IPS-NIHi11 (cell line): ENCODE measurements at regions not wholly inside any gene's neighbourhood (a gene's known extent, or its start where the extent isn't known, plus 50 kb on each side); places are given as distances from the start of the nearest gene placed in this dataset.
A peak's percentile ranks its signal among the peaks of the same experiment; 100 is the strongest.

Experiments
- DNase-seq: peaks from one replicate; pipeline ENCODE4 v3.0.0; 2012; ENCODE audit warnings: mixed read lengths, low spot score

DNA sequence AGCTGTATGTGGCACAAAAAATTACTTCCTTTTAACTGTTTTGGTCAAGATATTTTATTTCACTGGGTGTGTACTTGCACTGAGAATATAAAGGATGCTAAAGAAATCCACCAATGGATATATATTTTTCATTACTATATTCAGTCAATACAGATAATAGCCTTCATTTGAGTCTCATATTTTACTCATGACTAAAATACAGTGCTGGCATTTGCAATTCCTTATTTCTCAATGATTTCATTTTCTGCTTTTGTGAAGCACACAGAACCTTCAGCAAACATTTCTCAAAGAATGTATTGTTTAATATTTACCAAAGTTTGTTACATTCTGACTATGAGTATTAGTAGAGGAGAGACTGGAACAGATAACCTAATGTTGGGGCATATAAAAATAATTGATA is 93.2 kb upstream of the SOX5 start:
- DNase-seq = no peak

DNA sequence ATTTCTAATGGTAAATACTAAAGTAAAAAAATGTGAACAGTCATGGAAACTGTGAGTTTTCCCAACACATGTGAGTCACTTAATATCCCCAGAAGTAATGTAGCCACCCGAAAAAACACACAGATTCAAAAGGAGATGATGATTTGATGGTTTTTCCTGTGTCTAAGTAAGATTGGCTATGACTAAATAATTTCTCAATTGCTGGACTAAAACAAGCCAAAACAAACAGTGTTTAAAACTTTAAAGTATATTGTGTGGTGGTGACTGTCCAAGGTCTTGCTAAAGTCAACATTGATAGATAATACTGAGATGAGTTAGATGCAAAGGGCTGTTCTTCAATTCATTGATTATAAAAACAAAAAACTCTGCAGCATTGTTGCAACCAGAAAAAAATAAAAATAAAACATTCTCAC is 89.6 kb upstream of the SOX5 start:
- no peak for DNase-seq

DNA sequence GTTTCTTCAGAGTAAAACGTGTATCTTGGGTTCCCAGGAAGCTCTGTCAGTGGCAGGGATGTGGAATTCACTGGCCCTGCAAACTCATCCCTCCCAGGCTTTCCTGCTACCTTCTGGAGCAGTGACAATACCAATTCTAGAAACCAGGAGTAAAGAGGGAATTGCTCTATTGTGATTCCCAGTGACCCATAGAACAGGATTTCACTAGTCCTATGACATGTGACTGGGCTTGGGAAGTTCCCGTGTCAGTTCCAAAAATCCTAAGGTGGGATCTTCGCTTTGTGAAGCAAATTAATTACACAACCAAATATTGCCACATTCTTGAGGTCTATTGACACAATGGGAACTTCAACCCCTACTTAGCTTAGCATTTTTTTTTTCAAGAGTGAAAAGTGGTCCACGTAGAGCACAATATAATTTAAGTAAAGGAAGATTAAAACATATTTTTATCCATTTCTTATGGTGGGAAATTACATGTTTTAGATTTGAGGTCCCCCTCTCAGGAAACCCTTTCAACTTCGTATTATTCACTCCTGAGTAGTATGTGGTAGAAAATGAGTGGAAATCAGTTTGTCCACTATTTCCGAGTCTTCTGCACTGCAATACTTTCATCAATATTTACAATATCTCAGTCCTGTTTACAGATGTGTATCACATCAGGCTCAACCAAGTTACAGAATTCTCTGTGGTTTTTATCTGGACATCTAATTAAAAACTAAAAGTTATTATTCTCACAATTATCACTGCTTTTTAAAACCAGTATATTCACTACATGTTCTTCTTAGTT is 88.9 kb upstream of the SOX5 start:
- DNase-seq = peak; percentile 12

DNA sequence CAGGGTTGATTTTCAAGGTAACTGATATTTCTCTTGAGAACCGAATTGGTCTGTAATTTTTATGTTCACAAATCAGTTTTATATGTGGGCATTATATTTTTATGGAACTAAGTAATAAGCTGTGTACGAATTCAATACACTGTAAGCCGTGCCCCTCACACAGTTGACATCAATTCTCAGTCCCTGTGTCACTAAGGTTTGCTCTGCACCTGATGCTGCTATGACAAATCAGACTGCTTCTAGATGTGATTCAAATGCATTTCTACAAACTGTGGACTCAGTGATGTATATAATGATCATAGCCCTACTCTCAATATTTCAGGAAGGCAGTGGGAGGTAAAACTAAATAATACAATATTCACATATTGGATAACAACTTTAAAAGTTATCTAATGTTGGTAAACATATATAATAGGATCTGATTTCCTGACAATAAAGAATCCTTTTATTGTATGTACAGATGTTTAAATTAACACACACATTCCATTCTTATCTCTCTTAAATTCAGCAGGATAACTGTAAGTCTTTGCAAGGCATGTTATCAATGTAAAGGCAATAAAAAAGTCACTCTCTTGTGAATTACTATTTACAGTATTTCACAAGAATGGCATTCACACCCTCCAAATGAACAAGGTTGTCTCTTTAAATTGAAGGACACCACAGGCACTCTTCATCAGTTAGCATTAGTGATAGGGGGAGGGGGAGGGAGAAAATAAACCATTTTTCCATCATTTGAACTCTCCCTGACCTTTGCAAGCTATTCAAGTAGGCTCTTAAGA is 87.2 kb upstream of the SOX5 start:
- DNase-seq = no peak

DNA sequence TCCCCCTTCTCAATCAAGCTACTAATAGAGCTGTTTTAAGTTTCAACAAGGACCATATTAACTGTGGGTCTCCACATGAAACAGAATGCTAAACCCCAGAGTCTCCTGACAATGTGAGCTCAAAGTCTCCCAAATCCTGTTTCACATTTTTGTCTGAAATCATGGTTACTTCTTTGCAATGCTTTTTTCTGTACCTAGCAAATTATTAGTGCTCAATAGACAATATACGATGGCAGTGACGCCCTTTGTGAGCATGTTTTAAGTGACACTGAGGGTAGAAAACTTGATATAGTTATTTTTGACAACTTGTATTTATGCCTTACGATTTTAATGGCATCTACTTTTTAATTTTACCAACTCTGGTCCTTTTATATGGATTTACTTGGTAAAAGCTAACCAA is 85.4 kb upstream of the SOX5 start:
- no peak for DNase-seq

DNA sequence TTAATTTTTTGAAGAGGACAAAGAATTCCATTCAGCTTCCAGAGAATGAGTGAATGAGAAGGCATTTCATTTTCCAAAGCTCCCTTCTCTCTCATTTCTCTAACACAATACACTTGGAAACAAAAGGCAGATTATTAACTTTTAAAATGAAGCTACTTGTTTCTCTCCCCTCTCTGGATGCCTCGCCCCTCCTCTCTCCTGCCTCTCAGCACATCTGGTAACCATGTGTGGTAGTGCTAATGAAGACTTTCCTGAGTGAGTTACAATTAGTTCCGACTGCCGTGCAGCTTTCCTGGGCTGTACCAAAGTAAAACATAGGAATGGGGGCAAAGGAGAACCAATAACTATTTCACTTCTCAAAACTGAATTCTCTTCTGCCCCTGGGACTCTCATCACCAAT is 84.7 kb upstream of the SOX5 start:
- no peak for DNase-seq

DNA sequence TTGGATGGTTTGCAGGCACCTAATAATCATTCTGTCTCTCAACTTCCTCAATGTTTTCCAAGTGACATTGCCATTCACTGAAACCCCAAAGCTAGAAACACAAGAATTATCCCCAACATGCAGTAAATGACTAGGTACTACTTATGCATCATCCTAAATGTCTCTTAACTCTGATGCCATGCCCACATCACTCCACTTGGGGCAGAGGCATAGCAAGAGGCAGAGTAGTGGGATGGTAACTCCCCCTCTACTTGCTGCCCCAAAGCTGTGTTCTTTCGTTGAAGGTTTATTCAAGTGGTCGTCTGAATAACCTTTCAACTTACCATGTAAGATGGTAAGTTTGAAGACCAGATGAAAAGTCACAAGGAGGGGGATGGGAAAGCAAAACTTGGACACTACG is 77.9 kb upstream of the SOX5 start:
- peak; percentile 8 for DNase-seq

DNA sequence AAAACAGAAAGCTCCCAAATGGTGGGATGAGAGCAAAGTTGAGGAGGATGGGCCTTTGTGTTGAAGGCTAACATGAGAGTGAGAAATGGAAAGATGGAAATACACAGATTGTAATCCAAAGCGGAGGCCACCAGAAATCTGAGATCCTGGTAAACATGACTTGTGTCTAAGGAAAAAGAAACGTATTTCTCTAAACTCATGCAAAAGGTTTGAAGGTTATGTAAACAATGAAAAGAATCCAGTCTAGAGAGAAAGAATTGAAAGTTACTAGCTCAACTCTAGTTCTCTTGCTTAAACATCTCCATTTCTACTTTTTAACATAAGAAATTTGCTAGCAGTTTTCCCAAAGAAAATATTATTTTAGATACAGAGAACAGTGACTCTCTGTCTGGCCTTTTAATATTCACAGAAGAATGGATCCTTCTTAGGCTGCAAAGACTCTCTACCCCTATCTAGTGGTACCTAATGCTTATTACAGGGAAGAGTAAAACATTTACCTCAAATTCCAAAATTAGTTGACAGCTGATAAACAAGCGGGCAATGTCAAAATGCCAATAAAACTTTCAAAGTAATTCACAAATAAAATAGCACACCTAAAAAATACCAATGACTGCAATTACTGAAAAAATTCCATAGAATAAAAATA is 75.8 kb upstream of the SOX5 start:
- peak; percentile 28 for DNase-seq

DNA sequence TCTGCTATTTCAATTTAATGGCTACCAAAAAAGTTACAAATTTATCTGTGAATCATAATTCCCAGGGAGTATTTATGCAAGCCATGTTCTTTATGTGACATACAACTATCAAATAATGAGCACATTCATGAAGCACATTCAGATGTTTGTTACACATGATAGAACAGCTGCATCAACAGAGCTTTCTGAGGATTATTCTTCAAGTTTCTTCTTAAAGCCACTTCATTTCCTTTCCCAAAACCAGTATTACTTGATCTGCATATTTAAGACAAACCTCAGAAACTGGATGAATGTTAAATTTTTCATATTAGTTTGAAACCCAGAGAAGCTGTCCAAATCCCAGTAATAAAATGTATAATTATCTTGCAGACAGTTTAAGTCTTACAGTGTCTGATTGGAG is 73.6 kb upstream of the SOX5 start:
- DNase-seq = no peak

DNA sequence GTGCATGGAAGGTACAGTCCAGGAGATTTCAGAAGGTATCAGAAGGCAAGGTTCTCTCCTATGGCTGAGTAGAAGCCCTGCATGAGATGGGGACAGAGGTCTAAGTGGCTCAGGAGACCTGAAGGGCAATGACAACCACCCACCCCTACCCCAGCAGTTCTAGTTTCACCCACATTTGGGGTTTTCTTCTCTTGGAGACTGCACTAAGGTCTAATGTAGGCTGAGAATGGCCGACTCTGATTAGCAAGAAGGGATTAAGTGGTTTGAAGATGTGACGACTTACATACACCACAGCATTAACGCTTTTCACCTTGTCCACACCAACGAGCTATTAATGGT is 71.7 kb upstream of the SOX5 start:
- DNase-seq = no peak

DNA sequence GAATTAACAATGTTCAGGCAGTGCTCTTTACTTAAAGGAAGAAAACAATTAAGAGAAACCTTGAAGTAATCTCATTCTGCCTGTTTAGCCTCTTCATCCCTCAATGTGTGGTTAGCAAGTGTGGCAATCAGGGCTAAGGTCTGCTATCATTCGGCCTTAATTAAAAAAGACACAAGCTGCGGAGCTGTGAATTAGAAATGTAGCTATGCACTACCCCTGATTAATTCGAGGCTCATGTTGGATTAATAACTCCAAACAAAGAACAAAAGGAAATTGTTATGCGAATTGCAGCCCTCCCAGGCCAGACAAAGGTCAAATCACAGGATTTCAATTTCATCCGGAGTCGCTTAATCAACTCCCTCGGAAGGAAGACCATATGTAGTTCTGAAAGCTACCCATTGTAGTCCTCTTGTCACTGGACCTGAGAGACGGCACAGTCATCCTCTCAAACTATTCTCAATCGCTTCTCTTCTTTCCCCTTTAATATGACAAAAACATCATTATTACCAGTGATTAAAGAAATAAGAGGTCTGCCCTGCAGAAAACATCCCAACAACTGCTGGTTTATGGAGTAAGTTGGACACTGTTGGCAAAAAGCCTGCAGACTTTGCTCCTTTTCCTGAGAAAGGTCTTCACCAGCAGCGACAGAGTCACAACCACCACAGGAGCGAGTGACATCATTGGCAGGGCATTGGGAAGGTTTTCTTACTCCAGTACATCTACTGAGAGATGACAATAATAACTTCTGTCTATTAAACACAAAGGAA is 71.1 kb upstream of the SOX5 start:
- DNase-seq = no peak

DNA sequence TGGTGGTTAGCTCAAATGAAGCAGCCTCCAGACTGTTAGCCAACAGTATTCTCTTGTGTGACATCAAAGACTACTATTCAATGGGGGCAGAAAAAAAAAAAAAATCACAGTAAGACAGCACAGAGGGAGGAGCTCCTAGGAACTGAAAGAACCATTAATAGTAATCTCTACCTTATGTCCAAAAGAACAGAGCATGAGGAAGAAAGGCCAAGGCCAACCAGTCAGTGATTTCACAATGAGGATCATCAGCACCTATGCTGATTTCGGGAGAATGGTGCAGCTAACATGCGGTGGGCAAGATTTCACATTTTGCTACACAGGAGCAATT is 66.3 kb upstream of the SOX5 start:
- no peak for DNase-seq

DNA sequence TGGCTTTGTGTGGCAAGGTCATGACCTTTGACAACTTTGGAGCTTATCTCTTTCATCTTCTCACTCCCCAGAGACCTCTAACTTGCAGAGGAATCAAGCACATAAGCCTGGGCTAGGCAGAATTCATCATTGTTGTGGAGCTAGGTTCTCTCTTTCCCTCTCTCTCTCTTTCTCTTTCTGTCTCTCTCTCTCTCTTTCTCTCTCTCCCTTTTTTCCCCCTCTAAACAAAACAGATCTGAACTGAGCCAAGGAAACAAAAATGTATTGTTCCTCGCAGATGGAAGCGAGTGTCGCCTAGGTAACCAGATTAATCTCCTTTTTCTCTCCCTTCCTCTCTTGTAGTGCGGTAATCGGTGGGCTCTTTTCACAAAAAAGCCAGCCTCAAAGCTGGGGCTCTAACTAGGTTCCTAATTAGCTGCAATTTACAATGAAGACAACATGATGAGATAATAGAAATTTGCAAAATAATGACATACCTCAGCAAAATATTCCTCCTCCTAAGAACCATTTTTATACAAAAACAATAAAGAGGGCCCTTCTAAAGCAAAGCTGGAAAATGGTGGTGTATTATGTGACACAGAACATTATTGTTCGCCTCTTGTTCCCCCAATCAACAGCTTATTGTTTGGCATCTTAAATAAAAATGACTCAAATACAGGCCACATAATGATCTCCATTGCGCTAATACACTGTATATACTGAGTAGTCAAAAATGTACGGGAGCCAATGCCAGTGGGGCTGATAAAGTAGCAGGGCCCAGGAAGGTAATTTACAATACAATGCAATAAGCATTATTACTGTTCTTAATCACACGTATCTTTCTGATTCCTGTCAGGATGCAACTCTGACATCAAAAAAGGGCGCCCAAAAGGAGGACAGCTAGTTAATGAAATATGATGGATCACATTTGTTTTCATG is 65.7 kb upstream of the SOX5 start:
- DNase-seq = no peak

DNA sequence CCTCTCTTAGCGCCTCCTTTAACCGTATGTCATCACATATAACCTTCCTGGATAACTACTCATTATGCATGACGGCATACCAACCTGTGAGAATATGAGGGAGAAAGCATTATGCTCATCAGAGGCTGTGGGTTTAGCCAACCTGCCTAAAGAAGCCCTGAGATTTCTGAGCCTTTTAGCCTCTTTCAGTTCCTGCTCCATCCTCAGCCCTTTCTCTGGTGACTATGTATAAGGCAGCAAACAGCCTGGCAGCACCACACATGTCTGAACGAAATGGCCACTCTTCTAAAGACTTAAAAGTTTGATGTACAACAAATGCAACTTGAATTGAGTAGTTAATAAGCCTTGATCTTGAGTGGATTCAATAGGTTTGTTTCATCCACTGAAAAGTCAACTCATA is 64.8 kb upstream of the SOX5 start:
- no peak for DNase-seq

DNA sequence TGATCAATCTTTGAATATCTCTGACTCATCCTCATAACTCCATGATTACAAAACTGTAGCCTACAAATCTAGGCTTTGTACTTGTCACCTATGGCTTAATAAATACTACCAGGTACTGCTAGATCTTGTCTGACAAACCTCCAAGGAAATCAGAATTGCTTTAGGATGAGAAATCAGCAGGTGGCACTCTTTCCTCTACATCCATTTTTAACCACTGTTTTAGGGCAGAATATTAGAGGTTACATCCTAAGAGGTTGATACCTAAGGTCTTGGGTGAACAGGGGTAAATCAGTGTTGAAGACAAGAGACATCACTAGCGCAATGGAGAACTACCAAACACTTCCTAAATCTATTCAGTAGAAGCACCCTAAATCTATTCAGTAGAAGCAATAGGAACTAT is 63.1 kb upstream of the SOX5 start:
- DNase-seq = no peak

DNA sequence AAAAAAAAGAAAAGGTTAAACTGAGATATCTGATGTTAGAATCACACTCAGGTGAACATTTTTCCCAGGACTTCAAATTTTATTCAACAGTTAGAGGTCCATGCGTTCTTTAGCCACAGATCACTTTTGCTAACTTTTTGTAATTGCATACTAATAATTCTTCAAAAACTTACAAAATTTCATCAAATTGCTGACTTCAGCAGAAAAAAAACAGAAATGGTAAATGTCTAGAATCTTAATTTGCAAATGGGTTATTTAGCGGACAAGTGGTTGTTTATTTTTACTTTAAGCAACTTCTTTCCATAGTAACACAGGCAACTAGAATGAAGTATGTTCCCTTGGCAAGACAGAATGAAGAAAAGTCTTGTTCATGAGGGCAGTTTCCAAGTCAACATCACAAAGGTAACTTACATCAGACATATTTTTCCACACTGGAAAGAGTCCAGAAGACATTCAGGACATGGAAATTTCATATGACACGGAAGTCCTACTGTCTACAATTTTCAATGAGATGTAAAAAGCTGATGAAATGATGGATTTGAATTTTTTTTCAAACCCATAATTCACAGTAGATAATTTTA is 62.5 kb upstream of the SOX5 start:
- DNase-seq = no peak

DNA sequence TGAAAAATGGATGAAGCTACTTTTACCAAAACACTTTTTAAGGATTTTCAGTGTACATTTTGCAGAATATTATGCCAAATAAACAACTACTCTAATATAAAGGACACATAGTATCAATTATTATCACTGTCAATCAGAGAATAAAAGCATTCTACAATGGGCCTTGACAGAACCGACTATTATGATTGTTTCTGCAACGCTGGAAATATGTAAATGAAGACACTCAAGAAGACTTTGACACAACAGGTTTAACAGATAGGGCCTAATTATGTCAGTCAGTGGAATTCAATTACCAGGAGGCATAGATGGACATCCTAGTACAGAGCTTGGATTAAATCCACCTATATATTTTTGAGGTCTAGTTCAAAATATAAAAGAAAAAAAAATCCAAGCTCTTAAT is 58.7 kb upstream of the SOX5 start:
- no peak for DNase-seq
